Fibroblast of mammary gland (primary cell): ENCODE measurements at regions not wholly inside any gene's neighbourhood (a gene's known extent, or its start where the extent isn't known, plus 50 kb on each side); places are given as distances from the start of the nearest gene placed in this dataset.

Source experiments
- DNase-seq: peaks from one replicate; pipeline ENCODE4 v3.0.0-alpha.2; 2010; ENCODE audit warnings: low read depth
- H3K4me3 ChIP-seq: 2 replicates; pipeline ENCODE4 v1.5.1; 2011; ENCODE audit warnings: low read depth, mild to moderate bottlenecking, low read length, moderate library complexity; ENCODE audit not compliant: control insufficient read depth
- TF ChIP-seq, protein P1 (sequence below): conservative IDR thresholded peaks from 2 replicates; pipeline ENCODE4 v1.5.1; 2011; ENCODE audit warnings: low read depth, low read length, inconsistent platforms; ENCODE audit not compliant: control insufficient read depth, insufficient read depth

DNA sequence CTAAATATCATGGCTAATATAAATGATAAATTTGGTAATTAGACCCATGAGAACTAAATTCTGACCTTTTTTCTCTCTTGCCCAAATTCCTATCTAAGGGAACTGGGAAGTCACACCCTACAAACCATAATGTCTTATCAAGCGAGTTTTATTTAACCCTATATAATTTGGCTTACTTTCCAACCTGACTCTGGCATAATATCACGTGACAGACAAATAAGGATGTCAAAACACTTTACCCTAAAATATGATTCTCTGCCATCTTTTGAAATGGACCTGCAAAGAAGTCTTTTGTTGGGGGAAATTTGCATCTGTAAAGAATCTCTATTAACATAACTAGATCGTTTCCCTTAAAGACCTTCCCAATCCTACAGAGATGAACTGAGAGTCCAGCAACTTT, 1823.5 kb upstream of the LRRTM1 start:
- no peak for DNase-seq
- TF ChIP-seq, protein P1, sequence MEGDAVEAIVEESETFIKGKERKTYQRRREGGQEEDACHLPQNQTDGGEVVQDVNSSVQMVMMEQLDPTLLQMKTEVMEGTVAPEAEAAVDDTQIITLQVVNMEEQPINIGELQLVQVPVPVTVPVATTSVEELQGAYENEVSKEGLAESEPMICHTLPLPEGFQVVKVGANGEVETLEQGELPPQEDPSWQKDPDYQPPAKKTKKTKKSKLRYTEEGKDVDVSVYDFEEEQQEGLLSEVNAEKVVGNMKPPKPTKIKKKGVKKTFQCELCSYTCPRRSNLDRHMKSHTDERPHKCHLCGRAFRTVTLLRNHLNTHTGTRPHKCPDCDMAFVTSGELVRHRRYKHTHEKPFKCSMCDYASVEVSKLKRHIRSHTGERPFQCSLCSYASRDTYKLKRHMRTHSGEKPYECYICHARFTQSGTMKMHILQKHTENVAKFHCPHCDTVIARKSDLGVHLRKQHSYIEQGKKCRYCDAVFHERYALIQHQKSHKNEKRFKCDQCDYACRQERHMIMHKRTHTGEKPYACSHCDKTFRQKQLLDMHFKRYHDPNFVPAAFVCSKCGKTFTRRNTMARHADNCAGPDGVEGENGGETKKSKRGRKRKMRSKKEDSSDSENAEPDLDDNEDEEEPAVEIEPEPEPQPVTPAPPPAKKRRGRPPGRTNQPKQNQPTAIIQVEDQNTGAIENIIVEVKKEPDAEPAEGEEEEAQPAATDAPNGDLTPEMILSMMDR: no peak
- H3K4me3 ChIP-seq: no peak overlapping the region

DNA sequence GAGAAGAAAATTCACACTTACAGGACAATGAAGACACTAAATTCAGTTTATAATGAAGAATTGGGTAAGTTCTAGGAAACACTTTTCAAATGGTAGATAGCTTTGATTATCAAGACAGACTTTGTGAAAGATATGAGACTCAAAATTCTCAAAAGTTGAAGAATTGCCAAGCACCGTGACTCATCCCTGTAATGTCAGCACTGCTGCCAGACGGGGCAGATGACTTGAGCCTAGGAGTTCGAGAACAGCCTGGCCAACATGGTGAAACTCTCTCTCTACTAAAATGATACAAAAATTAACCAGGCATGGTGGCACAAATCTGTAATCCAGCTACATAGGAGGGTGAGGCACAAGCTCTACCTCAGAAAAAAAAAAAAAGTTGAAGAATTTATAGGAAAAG, 1820.1 kb upstream of the LRRTM1 start:
- H3K4me3 ChIP-seq: no peak overlapping the region
- DNase-seq: no peak
- TF ChIP-seq, protein P1: no peak

DNA sequence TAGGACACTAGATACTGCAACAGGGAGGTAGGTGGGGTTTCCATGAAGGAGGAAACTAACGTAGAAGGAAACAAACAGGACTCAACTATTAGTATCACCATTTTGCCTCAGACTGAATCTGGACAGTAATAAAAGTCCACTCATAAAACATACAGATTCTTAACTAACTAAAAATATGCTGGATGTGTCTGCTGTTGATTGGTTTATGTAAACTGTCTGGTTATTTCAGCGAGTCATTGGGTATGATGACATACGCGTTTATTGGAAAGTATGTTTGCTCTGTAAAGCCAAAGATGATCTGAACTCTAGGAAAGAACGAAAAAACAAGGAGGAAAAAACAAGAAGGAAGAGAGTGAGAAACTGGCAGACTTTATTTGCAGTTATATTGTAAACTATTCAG, 1816.1 kb upstream of the LRRTM1 start:
- TF ChIP-seq, protein P1: no peak
- no peak for DNase-seq
- no peak overlapping the region for H3K4me3 ChIP-seq

DNA sequence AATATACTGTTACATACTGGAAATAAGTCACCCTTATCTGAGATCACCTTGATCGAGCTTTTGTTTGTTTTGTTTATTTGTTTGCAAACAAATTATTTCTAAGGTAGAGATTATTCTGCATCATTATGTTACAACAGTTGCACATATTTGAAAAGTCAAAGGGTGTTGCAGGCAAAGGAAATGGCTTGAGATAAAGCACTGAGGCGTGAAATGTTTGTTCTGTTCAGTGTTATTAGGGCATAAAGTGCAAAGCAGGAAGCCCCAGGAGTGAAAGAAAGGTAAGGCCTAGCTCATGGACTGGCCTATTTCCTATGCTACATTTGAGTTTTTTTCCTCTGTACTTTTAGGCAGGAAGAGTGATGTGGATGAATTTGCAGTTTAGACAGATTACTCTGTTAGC, 1815.6 kb upstream of the LRRTM1 start:
- H3K4me3 ChIP-seq: no peak overlapping the region
- TF ChIP-seq, protein P1: no peak
- DNase-seq: no peak

DNA sequence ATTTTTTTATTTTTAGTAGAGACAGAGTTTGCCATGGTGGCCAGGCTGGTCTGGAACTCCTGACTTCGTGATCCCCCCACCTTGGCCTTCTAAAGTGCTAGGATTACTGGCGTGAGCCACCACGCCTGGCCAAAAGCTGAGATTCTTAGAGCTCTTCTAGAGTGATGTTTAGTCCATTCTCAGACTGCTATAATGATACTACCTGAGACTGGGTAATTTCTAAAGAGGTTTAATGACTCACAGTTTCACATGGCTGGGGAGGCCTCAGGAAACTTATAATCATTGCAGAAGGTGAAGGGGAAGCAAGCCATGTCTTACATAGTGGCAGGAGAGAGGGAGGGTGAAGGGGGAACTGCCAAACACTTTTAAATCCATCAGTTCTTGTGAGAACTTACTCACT, 1804.9 kb upstream of the LRRTM1 start:
- H3K4me3 ChIP-seq: no peak overlapping the region
- DNase-seq: no peak
- TF ChIP-seq, protein P1: no peak

DNA sequence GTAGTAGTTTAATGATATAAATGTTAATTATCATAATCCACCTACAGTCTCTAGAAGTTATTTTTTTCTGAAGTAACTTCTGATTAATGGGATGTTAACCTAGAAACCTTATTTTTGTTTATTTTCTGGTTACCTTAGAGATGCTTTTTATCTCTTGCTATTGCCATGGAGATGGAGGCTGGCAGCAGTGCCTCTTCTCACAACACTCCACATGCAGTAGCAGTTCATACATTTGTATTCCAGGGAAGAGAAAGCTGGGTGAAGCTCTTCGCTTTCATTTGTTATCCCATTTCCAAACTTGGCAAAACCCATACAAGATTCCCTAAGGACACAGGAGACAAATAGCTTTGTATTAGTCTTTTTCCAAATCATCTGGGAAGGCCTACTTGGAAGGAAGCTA, 1794.1 kb upstream of the LRRTM1 start:
- H3K4me3 ChIP-seq: no peak overlapping the region
- no peak for DNase-seq
- TF ChIP-seq, protein P1: no peak

DNA sequence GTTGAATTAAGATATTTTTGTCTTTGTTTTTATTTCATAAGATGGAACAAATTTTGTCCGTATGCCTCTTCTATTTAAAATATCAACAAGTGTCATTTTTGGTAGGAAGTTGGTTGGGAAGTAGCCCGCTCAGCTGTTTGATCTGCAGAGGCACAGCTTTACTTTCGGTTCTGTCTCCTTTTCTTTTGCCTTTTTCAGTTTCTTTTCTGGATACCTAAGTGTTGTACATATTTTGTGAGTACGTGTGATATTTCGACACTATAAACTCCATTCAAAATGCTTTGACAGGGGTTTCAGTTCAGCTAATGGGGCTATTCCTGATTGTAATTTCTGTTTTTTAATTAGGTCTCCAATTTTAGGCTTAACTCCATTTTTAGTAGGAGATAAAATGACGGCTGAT, 1785.0 kb upstream of the LRRTM1 start:
- TF ChIP-seq, protein P1: no peak
- H3K4me3 ChIP-seq: no peak overlapping the region
- DNase-seq: no peak
